ENCODE measurements at regions not wholly inside any gene's neighbourhood (a gene's known extent, or its start where the extent isn't known, plus 50 kb on each side); places are given as distances from the start of the nearest gene placed in this dataset.
A peak's percentile ranks its signal among the peaks of the same experiment; 100 is the strongest.

- H3K27ac Mint-ChIP-seq, result peak overlapping the region; percentile 82 to 85
- H3K9me3 Mint-ChIP-seq, result no peaks in the 10 kb centered on the region
- peaks cover 8% of the 10 kb centered on the region for H3K27me3 Mint-ChIP-seq
Observed at GRCh38 chr2:121949271-121949670, 193.8 kb downstream of the TSN start.

GRCh38 chr2:121955426-121955825 is 200.0 kb downstream of the TSN start:
- ATAC-seq (no peak), DNase-seq (no peak)
- H3K9me3 Mint-ChIP-seq, result no peaks in the 10 kb centered on the region
- no peak overlapping the region for H3K4me3 Mint-ChIP-seq
- no peaks in the 10 kb centered on the region for H3K4me1 Mint-ChIP-seq
- H3K27me3 Mint-ChIP-seq, result peaks cover 9% of the 10 kb centered on the region
- no peak overlapping the region for H3K27ac Mint-ChIP-seq

More at GRCh38 chr2:121949271-121949670, 193.8 kb downstream of the TSN start:
- DNase-seq, result no peak
- no peak for ATAC-seq
- Mint-ChIP-seq H3K4me3 (no peak overlapping the region), H3K4me1 (no peaks in the 10 kb centered on the region)

GRCh38 chr2:121955872-121956271 is 200.4 kb downstream of the TSN start:
- DNase-seq, result no peak
- Mint-ChIP-seq H3K27me3 (peaks cover 9% of the 10 kb centered on the region), H3K27ac (no peak overlapping the region)

GRCh38 chr2:121960251-121960650 is 204.8 kb downstream of the TSN start:
- Mint-ChIP-seq H3K27me3 (peaks cover 9% of the 10 kb centered on the region), H3K4me3 (no peak overlapping the region), H3K27ac (no peak overlapping the region), H3K4me1 (no peaks in the 10 kb centered on the region), H3K9me3 (no peaks in the 10 kb centered on the region)
- ATAC-seq (no peak), DNase-seq (no peak)

More at GRCh38 chr2:121955872-121956271, 200.4 kb downstream of the TSN start:
- no peak overlapping the region for H3K4me3 Mint-ChIP-seq
- H3K9me3 Mint-ChIP-seq, result no peaks in the 10 kb centered on the region
- no peak for ATAC-seq
- no peaks in the 10 kb centered on the region for H3K4me1 Mint-ChIP-seq

- no peak for DNase-seq
- no peak overlapping the region for H3K4me3 Mint-ChIP-seq
- H3K9me3 Mint-ChIP-seq, result no peaks in the 10 kb centered on the region
- H3K4me1 Mint-ChIP-seq, result no peaks in the 10 kb centered on the region
- H3K27ac Mint-ChIP-seq, result no peak overlapping the region
- ATAC-seq, result no peak
- H3K27me3 Mint-ChIP-seq, result peaks cover 9% of the 10 kb centered on the region
Observed at GRCh38 chr2:121961761-121962160, 206.3 kb downstream of the TSN start.

GRCh38 chr2:121965661-121966060 is 210.2 kb downstream of the TSN start:
- Mint-ChIP-seq H3K4me3 (no peak overlapping the region), H3K27me3 (peaks cover 9% of the 10 kb centered on the region), H3K9me3 (no peaks in the 10 kb centered on the region), H3K4me1 (no peaks in the 10 kb centered on the region), H3K27ac (peak overlapping the region in 1 of 2 donors; percentile 36)
- ATAC-seq, result no peak
- DNase-seq, result no peak

GRCh38 chr2:121966663-121967062 is 211.2 kb downstream of the TSN start:
- no peak for DNase-seq
- Mint-ChIP-seq H3K4me1 (no peaks in the 10 kb centered on the region), H3K9me3 (no peaks in the 10 kb centered on the region), H3K4me3 (no peak overlapping the region), H3K27ac (no peak overlapping the region), H3K27me3 (peaks cover 16% of the 10 kb centered on the region)
- no peak for ATAC-seq

- no peak for ATAC-seq
- Mint-ChIP-seq H3K9me3 (no peaks in the 10 kb centered on the region), H3K4me1 (no peaks in the 10 kb centered on the region), H3K4me3 (no peak overlapping the region), H3K27me3 (peaks cover 16% of the 10 kb centered on the region), H3K27ac (no peak overlapping the region)
- no peak for DNase-seq
Observed at GRCh38 chr2:121969166-121969565, 213.7 kb downstream of the TSN start.

- ATAC-seq (no peak), DNase-seq (no peak)
- Mint-ChIP-seq H3K4me1 (peaks cover 4% of the 10 kb centered on the region), H3K4me3 (no peak overlapping the region), H3K27ac (no peak overlapping the region), H3K27me3 (peaks cover 16% of the 10 kb centered on the region), H3K9me3 (no peaks in the 10 kb centered on the region)
Observed at GRCh38 chr2:121969766-121970639, 214.6 kb downstream of the TSN start.

- ATAC-seq (no peak), DNase-seq (no peak)
- Mint-ChIP-seq H3K4me1 (peaks cover 13% of the 10 kb centered on the region), H3K27me3 (peaks cover 16% of the 10 kb centered on the region), H3K27ac (no peak overlapping the region), H3K9me3 (no peaks in the 10 kb centered on the region), H3K4me3 (no peak overlapping the region)
Observed at GRCh38 chr2:121972203-121972602, 216.8 kb downstream of the TSN start.

GRCh38 chr2:121974897-121975661 is 219.6 kb downstream of the TSN start:
- peaks cover 14% of the 10 kb centered on the region for H3K27me3 Mint-ChIP-seq
- no peaks in the 10 kb centered on the region for H3K9me3 Mint-ChIP-seq
- peak overlapping the region; percentile 44 to 73 for H3K4me3 Mint-ChIP-seq
- H3K4me1 Mint-ChIP-seq, result peaks cover 13% of the 10 kb centered on the region
- DNase-seq (peak; percentile 47 to 52), ATAC-seq (peak; percentile 91)
- peak overlapping the region; percentile 50 to 91 for H3K27ac Mint-ChIP-seq

- H3K9me3 Mint-ChIP-seq, result no peaks in the 10 kb centered on the region
- DNase-seq (no peak), ATAC-seq (no peak)
- H3K27ac Mint-ChIP-seq, result no peak overlapping the region
- peaks cover 13% of the 10 kb centered on the region for H3K4me1 Mint-ChIP-seq
- no peaks in the 10 kb centered on the region for H3K27me3 Mint-ChIP-seq
- no peak overlapping the region for H3K4me3 Mint-ChIP-seq
Observed at GRCh38 chr2:121976926-121977325, 221.5 kb downstream of the TSN start.

- H3K27ac Mint-ChIP-seq, result no peak overlapping the region
- no peak for ATAC-seq
Observed at GRCh38 chr2:121977326-121977725, 221.9 kb downstream of the TSN start.

GRCh38 chr2:121992700-121993099 is 237.2 kb downstream of the TSN start:
- no peak for DNase-seq
- H3K4me3 Mint-ChIP-seq, result no peak overlapping the region
- no peak for ATAC-seq
- peak overlapping the region in 1 of 2 donors; percentile 42 for H3K27ac Mint-ChIP-seq
- H3K27me3 Mint-ChIP-seq, result peaks cover 6% of the 10 kb centered on the region
- H3K4me1 Mint-ChIP-seq, result peaks cover 7% of the 10 kb centered on the region
- no peaks in the 10 kb centered on the region for H3K9me3 Mint-ChIP-seq

More at GRCh38 chr2:121977326-121977725, 221.9 kb downstream of the TSN start:
- Mint-ChIP-seq H3K4me3 (no peak overlapping the region), H3K9me3 (no peaks in the 10 kb centered on the region), H3K4me1 (peaks cover 13% of the 10 kb centered on the region), H3K27me3 (no peaks in the 10 kb centered on the region)
- no peak for DNase-seq

- Mint-ChIP-seq H3K27me3 (peaks cover 6% of the 10 kb centered on the region), H3K27ac (no peak overlapping the region), H3K4me3 (no peak overlapping the region), H3K9me3 (no peaks in the 10 kb centered on the region), H3K4me1 (peaks cover 7% of the 10 kb centered on the region)
- DNase-seq, result no peak
- no peak for ATAC-seq
Observed at GRCh38 chr2:121993682-121994081, 238.2 kb downstream of the TSN start.

Data from stimulated activated naive CD8-positive, alpha-beta T cell treated with anti-CD3 and anti-CD28 coated beads, Interleukin-15, amount 100 ng/mL, for 72 hours (primary cell).